NCI-H748 (cell line): ENCODE measurements at regions not wholly inside any gene's neighbourhood (a gene's known extent, or its start where the extent isn't known, plus 50 kb on each side); places are given as distances from the start of the nearest gene placed in this dataset.

ENCODE experiments used
- DNase-seq: peaks from one replicate; lab custom pipeline; 2025; ENCODE audit not compliant: unreplicated experiment; lab: John Stamatoyannopoulos, UW

DNA sequence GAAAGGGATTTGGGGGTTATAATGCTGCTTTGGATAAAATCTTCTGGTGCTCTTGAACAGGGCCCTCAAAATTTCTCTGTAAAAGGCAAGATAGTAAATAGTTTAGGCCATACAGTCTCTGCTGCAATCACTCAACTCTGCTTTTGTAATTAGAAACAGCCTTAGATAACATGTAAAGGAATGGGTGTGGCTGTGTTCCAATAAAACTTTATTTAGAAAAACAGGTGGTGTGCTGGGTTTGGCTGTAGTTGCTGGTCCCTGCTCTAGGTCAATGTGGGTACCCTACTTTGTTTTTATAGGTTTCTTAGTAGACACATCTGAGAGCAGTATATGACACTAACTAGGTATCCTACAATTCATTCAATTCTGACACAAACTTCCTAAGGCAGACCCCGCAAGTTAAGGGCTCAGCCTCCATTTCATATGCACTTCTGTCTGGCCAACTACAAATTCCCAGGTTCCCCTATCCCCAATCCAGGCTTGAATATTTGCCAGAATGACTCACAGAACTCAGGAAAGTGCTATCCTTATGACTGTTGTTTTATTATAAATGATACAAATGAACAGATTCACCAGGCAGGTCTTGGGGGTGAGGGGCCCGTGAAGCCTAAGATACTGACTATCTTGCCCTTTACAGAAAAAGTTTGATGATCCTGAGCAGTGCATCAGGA is 349.9 kb downstream of the RPS24 start:
- DNase-seq, result no peak

DNA sequence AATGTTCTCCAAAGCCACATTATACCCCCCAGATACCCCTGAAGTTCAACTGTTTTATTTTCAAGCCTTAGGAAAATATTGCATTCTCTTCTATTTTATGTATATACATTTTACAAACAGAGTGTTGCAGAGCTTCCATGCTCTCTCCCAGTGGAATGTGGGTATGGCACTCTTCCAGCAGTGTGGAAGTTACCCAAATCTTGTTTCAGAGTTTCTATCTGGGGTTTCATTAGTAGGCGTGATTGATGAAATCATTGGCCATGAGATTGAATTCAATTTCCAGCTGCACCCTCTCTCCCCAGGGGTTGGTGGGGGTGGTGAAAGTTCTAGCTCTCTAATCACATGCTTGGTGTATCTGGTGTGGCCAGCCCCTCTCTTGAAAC is 350.4 kb downstream of the RPS24 start:
- no peak for DNase-seq

GRCh38 chr10:78385599-78385998 is 351.9 kb downstream of the RPS24 start:
- DNase-seq, result no peak

DNA sequence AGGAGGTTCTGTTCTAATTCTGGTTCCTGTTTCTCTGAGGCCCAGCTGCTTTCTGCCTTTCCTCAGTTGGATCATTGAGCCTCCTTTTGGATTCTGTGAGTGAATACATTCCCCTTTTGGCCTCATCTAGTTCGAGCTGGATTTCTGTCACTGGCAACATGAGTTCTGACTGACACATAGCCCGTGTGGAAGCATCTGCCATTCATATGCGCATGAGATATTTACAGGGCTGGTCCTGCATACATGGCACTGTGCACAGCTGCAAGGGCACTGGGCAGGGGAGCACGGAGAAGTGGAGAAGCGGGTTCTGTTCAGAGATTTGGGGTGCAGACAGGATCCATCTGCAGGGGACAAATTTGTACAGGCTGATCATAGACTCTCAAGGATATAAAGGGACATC is 352.8 kb downstream of the RPS24 start:
- DNase-seq, result no peak

DNA sequence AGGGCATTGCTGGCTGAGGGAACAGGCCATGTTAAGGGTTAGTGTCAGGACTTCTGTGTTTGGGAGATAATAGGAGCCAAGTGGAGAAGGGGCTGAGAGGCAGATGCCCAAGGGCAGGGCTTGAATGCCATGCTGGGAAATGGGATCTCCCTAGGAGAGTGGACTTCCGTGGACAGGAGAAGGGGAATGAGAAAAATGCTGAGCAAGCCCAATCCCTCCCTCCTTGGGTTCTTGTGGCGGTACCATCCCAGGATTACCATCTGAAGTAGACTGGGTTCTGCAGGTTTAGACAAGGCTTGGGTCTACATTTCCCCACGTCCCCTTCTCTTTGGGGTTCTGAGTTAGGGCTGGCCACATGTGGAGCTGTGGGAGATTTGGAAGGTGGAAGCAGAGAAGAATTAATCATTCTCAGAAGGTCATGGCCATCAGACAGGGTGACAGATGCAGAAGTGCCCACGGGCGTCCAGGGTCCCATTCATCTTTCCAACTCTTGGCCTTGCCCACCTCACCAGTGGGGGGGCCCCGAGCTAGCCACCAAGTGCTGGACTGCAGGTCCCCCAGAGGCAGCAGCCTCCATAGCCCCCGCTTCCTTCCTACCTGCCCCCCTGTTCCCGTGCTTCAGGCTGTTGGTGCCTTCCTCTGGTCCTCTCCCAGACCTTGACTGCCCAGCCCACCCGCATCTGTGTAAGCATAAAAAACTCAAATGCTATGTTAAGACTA is 354.8 kb downstream of the RPS24 start:
- no peak for DNase-seq

DNA sequence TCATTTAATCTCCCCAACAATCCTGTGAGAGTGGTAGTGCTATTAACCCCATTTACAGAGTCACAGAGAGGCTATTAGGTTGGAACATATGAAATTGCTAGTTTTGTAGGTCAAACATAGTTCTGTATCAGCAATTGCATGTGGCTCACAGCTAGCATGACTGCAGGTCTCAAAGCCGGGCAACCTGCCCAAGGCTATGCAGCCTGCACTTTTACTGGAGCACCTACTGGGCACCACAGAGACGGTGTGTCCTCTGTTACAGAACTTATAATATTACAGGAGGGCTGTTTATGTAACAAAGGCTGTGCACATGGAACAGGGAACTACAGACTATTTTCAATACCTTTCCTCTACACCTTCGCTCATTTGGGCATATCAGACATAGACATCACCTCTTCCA is 355.8 kb downstream of the RPS24 start:
- no peak for DNase-seq

DNA sequence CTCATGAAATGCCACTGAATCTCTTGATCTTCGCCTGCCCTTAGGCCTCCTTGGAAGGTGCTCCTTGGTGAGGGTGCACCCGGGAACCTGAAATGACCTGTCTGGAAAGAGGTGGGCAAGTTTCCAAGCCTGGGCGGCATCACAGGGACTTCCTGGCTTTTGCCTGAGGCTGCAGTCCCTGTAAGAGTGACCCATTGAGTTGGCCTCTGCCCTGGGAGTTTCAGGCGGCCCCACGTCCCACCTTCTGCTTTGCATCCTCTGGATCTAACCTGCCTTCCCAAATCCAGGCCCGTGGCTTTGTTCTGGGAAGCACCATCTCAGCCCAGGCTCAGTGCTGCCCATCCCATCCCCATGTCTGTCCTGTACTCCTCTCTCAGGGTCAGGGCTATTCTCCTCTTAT is 356.4 kb downstream of the RPS24 start:
- no peak for DNase-seq

DNA sequence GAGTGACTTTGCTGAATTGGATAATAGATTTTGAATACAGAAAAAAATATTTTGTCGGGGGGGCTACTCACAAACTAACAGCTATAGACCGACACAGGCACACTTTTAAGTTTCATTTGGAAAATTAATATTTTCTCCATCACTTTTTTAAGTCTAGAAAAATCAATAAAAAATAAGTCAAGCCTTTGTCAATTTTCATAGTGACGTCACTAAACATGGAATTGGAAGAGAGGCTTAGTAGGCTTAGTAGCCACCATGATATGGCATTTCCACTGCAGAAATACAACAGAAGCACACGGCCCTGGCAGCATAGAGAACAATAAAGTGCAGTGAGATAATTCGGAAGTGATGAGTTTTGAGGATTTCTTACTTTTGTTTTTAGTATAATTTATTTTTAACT is 357.2 kb downstream of the RPS24 start:
- DNase-seq, result no peak

GRCh38 chr10:78391585-78391984 is 357.9 kb downstream of the RPS24 start:
- DNase-seq, result no peak

DNA sequence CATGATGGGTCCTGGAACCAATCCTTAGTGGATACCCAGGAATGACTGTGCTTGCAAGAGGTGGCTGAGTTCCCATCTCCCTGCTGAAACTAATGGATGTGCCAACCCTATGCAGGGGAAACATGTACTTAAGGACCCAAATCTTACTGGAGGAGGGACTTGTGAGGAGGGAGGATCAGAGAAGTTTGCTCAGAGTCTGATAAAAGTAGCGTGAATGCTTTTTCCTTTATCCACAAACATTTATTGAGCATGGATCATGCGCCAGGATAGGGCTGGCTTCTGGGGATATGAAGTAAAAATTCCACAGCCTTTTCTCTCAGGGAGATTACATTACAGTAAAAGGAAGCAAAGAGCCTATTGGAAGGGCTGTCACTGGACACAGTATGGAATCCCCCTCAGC is 358.5 kb downstream of the RPS24 start:
- DNase-seq, result no peak

DNA sequence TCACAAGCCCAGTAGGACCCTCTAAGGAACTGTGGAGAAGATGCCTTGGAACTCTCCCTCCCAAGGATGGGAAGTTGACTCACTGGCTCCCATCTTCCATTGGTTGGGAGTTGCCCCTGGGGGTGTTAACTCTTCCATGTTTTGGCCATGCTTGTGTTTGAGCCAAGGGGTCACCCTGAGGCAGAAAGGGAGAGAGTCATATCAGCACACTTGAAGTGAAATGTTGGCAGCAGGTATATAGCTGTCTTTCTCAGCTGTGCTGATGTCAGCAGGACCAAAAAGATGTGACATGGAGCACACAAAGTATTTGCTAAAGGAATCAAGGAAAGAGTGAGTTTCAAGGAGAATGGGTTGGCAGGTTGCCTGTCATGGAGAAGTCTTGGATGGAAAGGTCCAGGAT is 359.4 kb downstream of the RPS24 start:
- DNase-seq, result no peak

DNA sequence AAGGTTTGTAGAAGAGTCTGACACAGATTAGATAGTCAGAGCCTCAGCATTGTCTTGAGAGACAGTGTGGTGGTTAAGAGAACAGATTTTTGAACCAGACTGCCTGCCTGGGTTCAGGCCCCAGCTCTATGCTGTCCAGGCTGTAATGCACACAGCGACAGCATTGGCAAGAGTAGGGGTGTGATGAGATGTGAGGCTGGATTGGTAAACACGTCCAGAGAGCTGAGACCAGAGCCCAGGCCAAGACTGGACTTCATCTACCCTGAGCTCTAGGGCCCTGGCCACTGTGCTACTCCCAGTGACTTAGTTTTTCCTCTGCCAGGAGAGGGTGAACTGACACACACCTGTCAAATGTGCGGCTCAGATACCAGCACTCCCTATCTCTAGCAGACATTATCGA is 360.4 kb downstream of the RPS24 start:
- DNase-seq, result no peak

DNA sequence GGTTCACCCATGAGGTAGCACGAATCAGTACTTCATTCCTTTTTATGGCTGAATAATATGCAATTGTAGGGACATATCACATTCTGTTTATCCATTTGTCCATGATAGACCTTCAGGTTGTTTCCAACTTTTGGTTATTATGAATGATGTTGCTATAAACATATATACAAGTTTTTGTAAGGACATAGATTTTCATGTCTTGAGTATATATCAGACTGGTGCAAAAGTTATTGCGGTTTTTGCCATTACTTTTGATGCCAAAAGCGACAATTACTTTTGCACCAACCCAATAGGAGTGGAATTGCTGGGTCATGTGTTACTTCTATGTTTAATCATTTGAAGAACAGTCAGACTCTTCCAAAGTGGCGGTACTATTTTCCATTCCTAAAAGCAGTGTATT is 361.5 kb downstream of the RPS24 start:
- no peak for DNase-seq

DNA sequence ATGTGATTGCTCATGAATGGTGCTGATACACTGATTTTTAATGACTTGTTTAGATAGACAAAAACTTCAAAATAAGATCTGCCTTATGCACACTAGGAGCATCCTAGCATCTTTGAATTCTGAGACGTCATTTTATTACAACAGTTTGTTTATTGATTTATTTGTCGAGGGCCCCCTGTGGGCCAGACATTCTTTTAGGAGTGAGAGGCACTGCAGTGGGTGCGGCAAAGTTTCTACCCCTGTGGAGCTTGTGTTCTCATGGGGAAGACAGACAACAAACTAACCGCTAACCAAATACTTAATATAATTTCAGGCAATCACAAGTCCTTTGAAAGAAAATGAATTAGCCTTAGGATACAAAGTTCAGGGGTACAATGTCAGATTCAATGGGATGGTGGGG is 363.1 kb downstream of the RPS24 start:
- DNase-seq, result no peak

DNA sequence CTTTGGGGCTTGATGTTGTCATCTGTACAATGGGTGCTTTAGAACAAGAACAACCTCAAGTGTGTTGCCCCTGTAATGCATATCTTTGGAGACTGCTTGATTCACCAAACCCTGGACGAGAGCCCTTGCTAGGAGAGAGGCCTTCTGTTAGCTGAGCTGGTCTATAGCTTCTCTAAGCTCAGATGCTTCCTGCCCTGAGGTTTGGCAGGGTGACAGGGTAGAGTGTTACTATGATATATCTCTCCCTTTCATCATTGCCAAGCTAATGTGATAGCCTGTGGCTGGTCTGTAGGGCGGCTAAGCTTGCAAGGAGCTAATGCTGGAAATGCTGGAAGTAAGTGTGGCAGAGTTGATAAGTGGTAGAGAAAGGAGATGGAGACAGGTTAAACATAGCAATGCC is 364.1 kb downstream of the RPS24 start:
- DNase-seq, result no peak

DNA sequence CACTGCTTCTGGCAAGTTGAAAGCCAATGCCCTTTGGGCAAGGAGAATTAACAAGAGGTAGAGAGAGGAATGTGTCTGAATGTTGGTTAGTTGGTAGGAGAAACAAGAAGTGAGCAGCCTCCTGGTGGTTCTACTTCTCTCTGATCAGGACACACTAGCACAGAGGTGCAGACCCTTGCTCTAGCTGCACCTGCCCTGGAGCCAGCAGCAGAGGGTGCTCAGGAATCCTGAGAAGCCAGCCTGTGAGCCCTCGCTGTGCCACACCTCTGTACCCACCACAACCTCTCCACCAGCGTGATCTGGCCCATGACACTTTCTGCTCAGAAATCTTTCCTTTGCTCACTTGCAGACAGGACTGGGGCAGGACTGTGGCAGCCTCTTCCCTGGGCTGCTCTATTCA is 364.7 kb downstream of the RPS24 start:
- DNase-seq, result no peak

- no peak for DNase-seq
These were observed 368.1 kb downstream of the RPS24 start for GRCh38 chr10:78401624-78402367.

DNA sequence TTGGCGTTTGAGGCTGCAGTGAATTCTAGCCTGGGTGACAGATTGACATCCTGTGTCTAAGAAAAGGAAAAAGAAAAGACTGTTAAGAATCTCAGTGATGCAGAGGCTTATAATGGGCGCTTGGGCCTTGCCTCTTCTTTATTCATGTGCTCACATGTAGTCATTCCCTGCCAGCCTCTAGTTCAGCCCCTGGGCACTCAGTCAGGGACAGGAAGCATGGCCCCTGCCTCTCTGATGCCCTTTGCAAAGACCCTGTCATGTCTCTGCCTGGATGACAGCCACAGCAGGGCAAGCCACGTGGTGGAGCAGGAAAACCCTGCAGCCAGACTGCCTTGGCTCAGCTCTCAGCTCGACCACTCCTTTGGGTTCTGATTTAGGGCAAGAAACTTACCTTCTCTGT is 368.9 kb downstream of the RPS24 start:
- DNase-seq, result no peak

DNA sequence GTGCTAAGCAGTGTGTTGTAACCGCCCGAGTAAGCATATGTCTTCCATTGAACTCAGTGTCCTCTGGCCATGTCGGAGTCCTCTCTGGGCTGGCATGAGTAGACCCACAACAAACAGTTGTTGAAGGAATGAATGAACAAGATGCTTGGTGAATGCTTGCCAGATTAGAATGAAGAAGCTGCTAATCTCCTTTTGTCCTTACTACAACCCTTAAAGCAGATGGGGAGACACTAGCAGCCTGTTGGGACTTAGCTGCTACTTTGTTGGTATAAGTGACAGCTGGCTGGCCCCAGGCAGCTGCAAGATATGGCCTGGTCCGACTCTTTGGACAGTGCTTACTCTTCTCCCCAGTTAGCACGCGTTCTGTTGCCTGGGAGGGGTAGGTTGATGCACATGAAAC is 370.1 kb downstream of the RPS24 start:
- no peak for DNase-seq

DNA sequence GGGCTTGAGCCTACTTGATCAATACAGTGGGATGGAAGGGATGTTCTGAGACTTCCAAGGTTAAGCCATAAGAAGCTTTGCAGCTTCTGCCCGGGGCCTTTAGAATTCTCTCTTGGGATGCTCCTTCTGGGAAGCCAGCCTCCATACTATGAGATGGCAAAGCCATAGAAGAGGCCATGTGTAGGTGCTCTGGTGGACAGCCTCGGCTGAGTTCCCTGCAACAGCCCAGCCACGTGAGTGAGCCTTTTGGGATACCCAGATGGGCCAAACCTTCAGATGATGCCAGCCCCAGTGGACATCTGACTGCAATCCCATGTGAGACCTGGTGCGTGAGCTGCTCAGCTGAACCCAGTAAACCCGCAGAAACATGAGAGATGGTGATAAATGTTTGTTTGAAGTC is 370.6 kb downstream of the RPS24 start:
- DNase-seq, result no peak

DNA sequence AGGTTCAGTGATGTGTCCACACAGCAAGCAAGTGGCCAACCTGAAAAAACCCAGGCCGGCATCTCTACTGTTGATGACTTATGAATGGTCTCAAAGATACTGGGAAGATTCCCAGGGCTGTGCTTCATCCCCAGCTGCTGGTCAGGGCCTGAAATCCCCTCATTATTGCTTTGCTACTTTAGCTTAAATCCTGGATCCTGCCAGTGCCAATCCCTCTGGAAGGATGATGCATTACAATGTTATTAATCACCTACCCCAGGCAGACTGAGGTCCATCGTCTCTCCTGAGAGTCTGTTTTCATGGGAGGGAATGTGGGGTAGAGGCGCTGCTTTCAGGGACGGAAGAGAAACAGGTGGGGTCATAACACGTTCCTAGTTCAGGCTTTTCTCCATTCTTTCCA is 371.6 kb downstream of the RPS24 start:
- no peak for DNase-seq

DNA sequence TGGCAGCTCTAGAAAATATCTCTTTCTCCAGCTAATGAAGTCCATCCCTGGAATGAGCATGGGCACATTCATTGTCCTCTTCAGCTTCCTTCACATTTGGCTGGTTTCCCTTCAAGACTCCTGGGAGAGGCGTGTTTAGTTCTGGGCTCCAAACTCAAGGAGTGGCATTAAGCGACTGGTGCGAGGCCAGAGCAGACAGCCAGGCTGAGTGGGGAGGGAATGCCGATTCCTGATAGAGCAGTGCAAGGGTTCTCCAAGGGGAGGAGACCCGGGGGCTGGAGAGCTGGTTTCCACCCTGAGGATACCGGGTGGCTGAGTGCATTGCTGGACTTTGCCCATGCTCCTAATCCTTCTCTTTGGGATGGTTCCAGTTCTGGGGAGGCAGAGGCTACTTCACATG is 372.1 kb downstream of the RPS24 start:
- no peak for DNase-seq
